H9 (cell line): ENCODE measurements at regions not wholly inside any gene's neighbourhood (a gene's known extent, or its start where the extent isn't known, plus 50 kb on each side); places are given as distances from the start of the nearest gene placed in this dataset.

Source experiments
- DNase-seq: peaks from one replicate; pipeline ENCODE4 v3.0.0-alpha.2; 2017
- H2AFZ ChIP-seq: one replicate; pipeline ENCODE4 v1.6.1; 2013; ENCODE audit warnings: mild to moderate bottlenecking, low read length, control low read depth, moderate library complexity
- H2AK5ac ChIP-seq: 2 replicates; pipeline ENCODE4 v1.6.1; 2013; ENCODE audit warnings: low read length, control low read depth, mixed read lengths; ENCODE audit not compliant: insufficient read length
- H2BK120ac ChIP-seq: one replicate; pipeline ENCODE4 v1.6.1; 2013; ENCODE audit warnings: low read depth, mild to moderate bottlenecking, low read length, control low read depth, inconsistent platforms; ENCODE audit not compliant: poor library complexity, severe bottlenecking
- H2BK12ac ChIP-seq: 2 replicates; pipeline ENCODE4 v1.6.1; 2013; ENCODE audit warnings: low read length, control low read depth, mixed read lengths, low read depth; ENCODE audit not compliant: insufficient read length
- H2BK15ac ChIP-seq: 2 replicates; pipeline ENCODE4 v1.6.1; 2013; ENCODE audit warnings: low read depth, low read length, control low read depth
- H2BK20ac ChIP-seq: one replicate; pipeline ENCODE4 v1.6.1; 2013; ENCODE audit warnings: low read depth, mild to moderate bottlenecking, low read length, control low read depth, inconsistent platforms; ENCODE audit not compliant: poor library complexity, severe bottlenecking
- H2BK5ac ChIP-seq: 2 replicates; pipeline ENCODE4 v1.6.1; 2013; ENCODE audit warnings: low read length, control low read depth, mixed read lengths; ENCODE audit not compliant: insufficient read length
- H3K14ac ChIP-seq: 2 replicates; pipeline ENCODE4 v1.6.1; 2013; ENCODE audit warnings: low read length, control low read depth; ENCODE audit not compliant: insufficient read depth
- H3K18ac ChIP-seq: 2 replicates; pipeline ENCODE4 v1.6.1; 2013; ENCODE audit warnings: low read depth, mild to moderate bottlenecking, mixed read lengths, low read length, control low read depth; ENCODE audit not compliant: insufficient read length
- H3K23ac ChIP-seq: 2 replicates; pipeline ENCODE4 v1.6.1; 2013; ENCODE audit warnings: low read length, control low read depth, mixed read lengths, low read depth; ENCODE audit not compliant: insufficient read length
- H3K23me2 ChIP-seq: 2 replicates; pipeline ENCODE4 v1.6.1; 2013; ENCODE audit warnings: low read depth, mild to moderate bottlenecking, mixed read lengths, low read length, control low read depth; ENCODE audit not compliant: insufficient read length, poor library complexity, severe bottlenecking
- H3K27ac ChIP-seq: 2 replicates; pipeline ENCODE4 v1.5.1; 2013; ENCODE audit warnings: low read length, control low read depth, mixed read lengths, low read depth; ENCODE audit not compliant: insufficient read length
- H3K27me3 ChIP-seq: 2 replicates; pipeline ENCODE4 v1.6.1; 2013; ENCODE audit warnings: low read length, control low read depth, inconsistent platforms; ENCODE audit not compliant: insufficient read depth
- H3K4ac ChIP-seq: 2 replicates; pipeline ENCODE4 v1.6.1; 2013; ENCODE audit warnings: low read depth, mild to moderate bottlenecking, control low read depth, inconsistent platforms, low read length, moderate library complexity
- H3K4me1 ChIP-seq: 2 replicates; pipeline ENCODE4 v1.6.1; 2013; ENCODE audit warnings: low read length, control low read depth, inconsistent platforms; ENCODE audit not compliant: insufficient read depth
- H3K4me2 ChIP-seq: 2 replicates; pipeline ENCODE4 v1.6.1; 2013; ENCODE audit warnings: low read length, control low read depth, mixed read lengths; ENCODE audit not compliant: insufficient read length, insufficient read depth
- H3K56ac ChIP-seq: 2 replicates; pipeline ENCODE4 v1.6.1; 2013; ENCODE audit warnings: low read depth, mild to moderate bottlenecking, mixed read lengths, low read length, control low read depth; ENCODE audit not compliant: insufficient read length
- H3K79me1 ChIP-seq: 2 replicates; pipeline ENCODE4 v1.6.1; 2013; ENCODE audit warnings: low read depth, mild to moderate bottlenecking, moderate library complexity, low read length, control low read depth, inconsistent platforms; ENCODE audit not compliant: insufficient read depth, poor library complexity, severe bottlenecking
- H3K79me2 ChIP-seq: 2 replicates; pipeline ENCODE4 v1.6.1; 2013; ENCODE audit warnings: low read length, control low read depth, inconsistent platforms; ENCODE audit not compliant: insufficient read depth
- H3K9ac ChIP-seq: 2 replicates; pipeline ENCODE4 v1.6.1; 2013; ENCODE audit warnings: low read length, control low read depth, mixed read lengths; ENCODE audit not compliant: insufficient read length; ENCODE audit errors: extremely low read depth
- H3K9me3 ChIP-seq: one replicate; pipeline ENCODE4 v1.6.1; 2013; ENCODE audit warnings: low read depth, low read length, inconsistent platforms; ENCODE audit not compliant: control insufficient read depth
- H3T11ph ChIP-seq: one replicate; pipeline ENCODE4 v1.6.1; 2013; ENCODE audit warnings: mild to moderate bottlenecking, low read length, control low read depth, inconsistent platforms
- H4K20me1 ChIP-seq: one replicate; pipeline ENCODE4 v1.6.1; 2013; ENCODE audit not compliant: control insufficient read depth, insufficient read length, insufficient read depth
- H4K5ac ChIP-seq: 2 replicates; pipeline ENCODE4 v1.6.1; 2013; ENCODE audit warnings: low read depth, mild to moderate bottlenecking, mixed read lengths, low read length, control low read depth; ENCODE audit not compliant: insufficient read length
- H4K8ac ChIP-seq: replicated peaks from 2 replicates; pipeline ENCODE4 v1.6.1; 2013; ENCODE audit warnings: low read length, control low read depth, mixed read lengths, low read depth; ENCODE audit not compliant: insufficient read length
- H4K91ac ChIP-seq: 2 replicates; pipeline ENCODE4 v1.6.1; 2013; ENCODE audit warnings: low read depth, mild to moderate bottlenecking, moderate library complexity, mixed read lengths, low read length, control low read depth; ENCODE audit not compliant: insufficient read length
- H3K27ac Mint-ChIP-seq, 3 experiments: 2 replicates in 2 of 3; 3 replicates in 1 of 3; pipeline ENCODE4 v1.8.0; 2020 to 2021; ENCODE audit warnings: mixed read lengths in 3 of 3, mild to moderate bottlenecking in 1 of 3, moderate library complexity in 1 of 3
- H3K27me3 Mint-ChIP-seq: 2 replicates; pipeline ENCODE4 v1.8.0; 2021; ENCODE audit warnings: low read depth, mild to moderate bottlenecking, moderate library complexity, mixed read lengths
- H3K36me3 Mint-ChIP-seq, 3 experiments: 2 replicates in 2 of 3; 3 replicates in 1 of 3; pipeline ENCODE4 v1.8.0; 2020 to 2021; ENCODE audit warnings: low read depth in 3 of 3, mixed read lengths in 3 of 3; ENCODE audit not compliant: insufficient read depth in 1 of 3
- H3K4me1 Mint-ChIP-seq, 2 experiments: 2 replicates each; pipeline ENCODE4 v1.8.0; 2020; ENCODE audit warnings: mixed read lengths in 2 of 2
- H3K4me3 Mint-ChIP-seq, 2 experiments: 2 replicates in 1 of 2; 3 replicates in 1 of 2; pipeline ENCODE4 v1.8.0; 2020 to 2021; ENCODE audit warnings: mild to moderate bottlenecking in 2 of 2, mixed read lengths in 2 of 2, moderate library complexity in 1 of 2
- H3K9me3 Mint-ChIP-seq, 2 experiments: 2 replicates in 1 of 2; 3 replicates in 1 of 2; pipeline ENCODE4 v1.8.0; 2020; ENCODE audit warnings: mild to moderate bottlenecking in 2 of 2, mixed read lengths in 2 of 2, moderate library complexity in 1 of 2
- CTCF ChIP-seq: fragments of 200-600 bp; sonication (generic); conservative IDR thresholded peaks from 3 replicates; pipeline ENCODE4 v1.8.0; 2021; ENCODE audit warnings: antibody characterized with exemption, mild to moderate bottlenecking

- Histone ChIP-seq H2BK5ac (no peak overlapping the region), H3K14ac (no peak overlapping the region), H4K5ac (no peak overlapping the region), H3K27ac (no peak overlapping the region), H2BK15ac (no peak overlapping the region), H4K91ac (no peak overlapping the region), H3K27me3 (no peaks in the 10 kb centered on the region), H3K4me1 (no peaks in the 10 kb centered on the region), H3K79me2 (no peaks in the 10 kb centered on the region), H3K18ac (no peak overlapping the region), H2BK120ac (no peak overlapping the region), H2AK5ac (no peak overlapping the region), H3K4me2 (no peak overlapping the region), H4K8ac (no peak overlapping the region), H3K9me3 (no peaks in the 10 kb centered on the region), H3K23me2 (no peaks in the 10 kb centered on the region), H3T11ph (no peak overlapping the region), H3K56ac (no peak overlapping the region), H3K9ac (no peak overlapping the region), H2BK20ac (no peak overlapping the region), H3K79me1 (no peaks in the 10 kb centered on the region), H2BK12ac (no peak overlapping the region), H4K20me1 (no peaks in the 10 kb centered on the region), H3K23ac (no peak overlapping the region), H3K4ac (no peak overlapping the region), H2AFZ (no peak overlapping the region)
- H3K27ac Mint-ChIP-seq = no peak overlapping the region
- no peaks in the 10 kb centered on the region; a peak in 1 of 5 replicates for H3K9me3 Mint-ChIP-seq
- TF ChIP-seq CTCF = no peak
- H3K36me3 Mint-ChIP-seq = peaks cover 3 to 8% (median 8%) of the 10 kb centered on the region in 3 experiments; a peak in 4 of 7 replicates
- H3K27me3 Mint-ChIP-seq = no peaks in the 10 kb centered on the region
- H3K4me1 Mint-ChIP-seq = peaks cover 9 to 14% of the 10 kb centered on the region in 2 experiments
- no peak for DNase-seq
- no peak overlapping the region for H3K4me3 Mint-ChIP-seq
These were observed 145.6 kb upstream of the C21orf91 start for GRCh38 chr21:17964716-17965115.
